HG03139 (cell line): ENCODE measurements at regions not wholly inside any gene's neighbourhood (a gene's known extent, or its start where the extent isn't known, plus 50 kb on each side); places are given as distances from the start of the nearest gene placed in this dataset.

Experiments
- ATAC-seq: cut with Tn5 transposase; IDR thresholded peaks from one replicate; pipeline ENCODE4 v1.9.1; 2021; ENCODE audit not compliant: unreplicated experiment

DNA sequence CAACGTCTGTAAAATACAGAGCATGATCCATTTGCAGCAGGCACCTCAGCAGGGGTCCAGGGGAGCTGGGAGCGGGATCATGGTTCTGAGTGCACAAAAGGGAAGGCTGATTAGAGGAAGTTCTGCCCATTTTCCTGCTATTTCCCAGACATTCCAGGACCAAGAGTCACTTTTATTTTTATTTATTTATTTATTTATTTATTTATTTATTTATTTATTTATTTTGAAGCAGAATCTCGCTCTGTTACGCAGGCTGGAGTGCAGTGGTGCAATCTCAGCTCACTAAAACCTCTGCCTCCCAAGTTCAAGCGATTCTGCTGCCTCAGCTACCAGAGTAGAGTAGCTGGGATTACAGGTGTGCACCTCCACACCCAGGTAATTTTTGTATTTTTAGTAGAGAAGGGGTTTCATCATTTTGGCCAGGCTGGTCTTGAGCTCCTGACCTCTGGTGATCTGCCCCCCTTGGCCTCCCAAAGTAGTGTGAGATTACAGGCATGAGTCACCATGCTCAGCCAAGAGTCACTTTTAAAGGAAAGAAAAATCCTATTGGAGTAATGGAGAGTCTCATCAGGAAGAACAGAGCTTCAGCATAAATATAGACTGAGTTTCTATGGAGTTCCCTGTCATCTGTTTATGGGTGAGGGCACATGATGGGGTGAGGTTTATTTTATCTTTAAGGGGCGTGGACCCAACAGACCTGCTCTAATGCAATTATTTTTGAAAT is 355.2 kb downstream of the HAPSTR1 start:
- ATAC-seq = no peak

DNA sequence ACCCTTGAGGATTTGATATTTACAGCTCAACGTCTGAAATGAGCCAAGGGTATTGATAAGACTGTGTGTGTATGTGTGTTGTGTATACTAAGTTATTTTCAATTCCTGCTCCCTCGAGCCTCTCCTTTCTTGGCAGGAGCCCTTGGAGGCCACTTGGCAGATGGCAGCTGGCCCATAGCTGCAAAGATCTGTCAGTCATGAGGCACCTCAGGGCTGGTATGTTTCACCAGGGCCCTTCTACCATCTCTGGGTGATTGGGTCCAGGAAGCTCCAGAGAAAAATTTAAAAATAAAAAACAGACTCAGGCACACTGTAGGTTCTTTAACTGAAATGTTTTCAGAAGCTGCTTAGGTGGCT is 355.7 kb downstream of the HAPSTR1 start:
- no peak for ATAC-seq

DNA sequence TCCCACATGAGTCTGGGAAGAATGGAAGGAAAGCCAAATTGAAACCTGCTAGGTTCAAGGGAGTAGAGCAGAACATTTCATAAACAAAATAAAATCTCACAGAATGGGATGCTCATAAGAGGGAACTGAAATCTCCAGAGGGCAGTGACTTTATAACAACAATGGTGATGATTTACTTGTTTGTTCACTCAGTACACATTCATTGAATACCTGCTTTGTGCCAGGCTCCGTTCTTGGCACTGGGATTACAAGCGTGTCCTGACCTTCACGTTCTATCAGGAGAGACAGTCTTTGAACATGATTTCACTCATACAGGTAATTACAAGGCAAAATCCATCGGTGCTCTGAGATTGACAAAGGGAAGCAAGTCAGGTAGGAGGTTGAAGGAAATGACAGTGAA is 356.3 kb downstream of the HAPSTR1 start:
- no peak for ATAC-seq

DNA sequence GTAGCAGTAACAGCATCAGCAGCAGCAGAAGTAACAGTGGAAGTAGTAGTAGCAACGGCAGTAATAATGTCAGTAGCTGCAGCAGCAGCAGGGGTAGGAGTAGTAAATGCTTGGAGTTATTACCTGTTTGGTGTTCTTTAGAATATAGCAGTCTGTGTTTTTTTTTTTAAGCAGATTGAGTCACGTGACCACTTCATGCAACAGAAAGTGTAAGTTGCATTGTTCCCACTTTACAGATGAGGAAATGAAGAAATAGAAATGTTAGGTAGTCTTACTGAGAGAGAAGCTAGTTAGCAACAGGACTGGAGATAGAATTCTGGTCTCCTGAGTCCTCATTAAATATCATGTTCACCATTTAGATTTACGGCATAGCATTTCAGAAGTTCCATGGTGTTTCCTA is 358.2 kb downstream of the HAPSTR1 start:
- no peak for ATAC-seq

DNA sequence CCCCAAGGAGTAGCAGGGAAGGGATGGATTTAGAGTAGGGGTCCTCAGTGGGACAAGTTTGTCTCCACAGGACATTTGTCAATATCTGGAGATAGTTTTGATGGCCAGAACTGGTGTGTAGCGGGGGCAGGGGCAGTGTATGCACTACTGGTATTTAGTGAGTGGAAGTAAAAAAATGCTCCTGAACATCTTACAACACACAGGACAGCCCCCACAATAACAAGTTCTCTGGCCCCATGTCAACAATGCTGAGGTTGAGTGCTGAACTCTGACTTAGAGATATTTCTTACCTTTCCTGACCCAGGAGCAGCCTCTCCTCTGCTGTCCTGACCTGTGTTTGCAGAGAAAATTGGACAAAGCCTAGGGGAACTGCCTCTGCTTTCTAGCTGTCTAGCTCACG is 365.8 kb downstream of the HAPSTR1 start:
- ATAC-seq = no peak

DNA sequence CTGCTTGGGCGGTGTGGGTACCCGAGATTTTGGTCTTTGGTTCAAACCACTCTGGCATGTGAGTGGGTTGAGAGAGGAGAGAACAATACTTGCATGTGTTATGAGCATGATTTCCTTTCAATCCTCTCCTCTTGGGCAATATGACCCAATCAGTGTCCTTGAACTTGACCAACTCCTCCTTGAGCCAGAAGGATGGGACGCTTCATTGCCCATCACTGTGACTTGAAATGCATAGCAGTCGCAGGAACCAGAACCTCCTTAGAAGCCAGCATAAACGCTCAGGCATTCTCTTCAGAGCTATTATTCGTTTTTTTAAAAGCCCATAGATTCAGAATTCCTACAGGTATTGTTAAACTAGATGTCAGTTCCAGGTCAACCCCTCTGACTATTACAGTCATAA is 367.4 kb downstream of the HAPSTR1 start:
- no peak for ATAC-seq

DNA sequence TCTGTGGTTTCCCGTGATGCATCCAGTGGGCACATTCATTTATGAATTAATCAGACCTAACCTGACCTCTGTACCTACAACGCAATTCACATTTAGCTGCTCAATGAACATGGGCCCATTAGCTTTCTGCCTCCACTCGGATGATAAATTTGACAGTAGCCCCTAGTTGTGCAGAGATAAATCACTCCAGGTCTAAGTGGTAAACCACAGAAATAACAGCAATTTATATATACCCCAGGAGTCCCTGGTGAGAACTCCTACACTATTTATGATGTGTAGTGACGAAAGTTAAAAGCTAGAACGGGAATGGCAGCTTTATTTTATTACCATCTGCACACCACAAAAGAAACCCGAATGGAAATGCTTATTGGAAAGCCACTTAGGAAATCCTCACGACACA is 371.5 kb downstream of the HAPSTR1 start:
- ATAC-seq = no peak

DNA sequence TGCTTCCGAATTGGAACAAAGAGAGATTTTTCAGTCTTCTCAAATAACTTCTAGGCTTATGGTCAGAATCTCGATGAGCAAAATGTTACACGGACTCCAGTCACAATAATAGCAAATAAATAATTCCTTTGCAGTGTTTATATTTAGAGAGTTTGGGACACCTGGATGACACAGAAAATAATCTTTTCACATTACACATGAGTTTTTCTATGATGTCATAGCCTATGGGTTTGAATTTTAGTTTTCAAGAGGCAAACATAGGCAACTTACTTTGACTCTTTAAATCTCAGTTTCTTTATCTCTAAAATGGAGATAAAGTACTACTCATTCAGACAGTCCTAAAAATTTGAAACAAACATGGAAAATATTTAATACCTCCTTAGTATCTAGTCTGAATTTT is 372.0 kb downstream of the HAPSTR1 start:
- ATAC-seq = no peak

DNA sequence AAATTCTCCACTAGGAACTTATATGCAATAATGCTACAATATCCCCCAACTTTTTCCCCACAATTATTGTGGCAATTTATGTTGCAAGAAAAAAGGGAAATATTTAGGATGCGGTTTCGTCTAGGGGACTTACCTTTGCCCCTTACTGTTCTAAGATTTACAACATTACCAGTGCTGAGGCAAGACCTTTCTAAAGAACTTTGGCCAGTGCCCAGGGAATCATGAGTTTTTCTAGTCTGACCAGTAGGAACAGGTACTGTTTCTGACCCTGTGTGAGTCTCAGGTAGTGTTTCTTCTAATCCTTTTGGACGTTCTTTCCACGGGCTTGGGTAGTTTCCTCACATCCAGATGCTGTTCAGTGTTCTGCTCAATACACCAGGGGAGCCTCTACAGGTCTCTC is 373.7 kb downstream of the HAPSTR1 start:
- no peak for ATAC-seq

DNA sequence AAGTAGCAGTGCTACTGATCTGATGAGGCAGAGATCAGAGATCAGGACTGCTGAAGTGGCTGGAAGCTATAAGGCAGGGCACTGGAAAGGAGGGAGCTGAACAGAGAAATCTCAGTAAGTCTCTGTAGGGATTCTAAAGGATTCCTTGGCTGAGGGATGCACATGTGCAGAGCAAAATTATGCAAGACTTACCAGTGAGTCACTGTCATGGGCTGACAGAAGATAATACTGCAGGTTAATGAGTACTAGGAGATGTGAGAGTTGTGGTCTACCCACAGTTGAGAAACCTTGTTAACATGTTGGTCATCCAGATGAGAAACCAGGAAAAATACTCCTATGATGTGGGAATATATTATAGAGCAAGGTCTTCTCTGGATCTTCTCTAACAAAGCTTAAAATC is 378.1 kb downstream of the HAPSTR1 start:
- no peak for ATAC-seq

DNA sequence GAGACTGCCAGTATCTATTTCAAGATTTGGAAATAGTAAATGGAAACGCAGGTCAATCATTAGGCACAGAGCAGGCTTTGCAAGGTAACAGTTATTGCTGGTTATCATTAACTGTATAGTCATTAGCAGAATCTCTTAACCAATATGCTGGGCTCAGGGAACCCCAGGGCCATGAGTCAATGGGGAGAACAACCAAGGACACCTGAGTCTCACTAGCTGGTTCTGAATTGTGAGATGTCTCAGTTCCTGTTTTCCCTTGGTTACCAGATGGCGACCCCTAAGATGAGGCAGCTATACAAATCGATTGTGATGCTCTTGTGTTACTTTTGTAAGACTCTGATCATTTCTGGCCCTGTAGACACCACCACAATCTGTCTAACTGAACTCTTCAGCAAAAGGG is 385.3 kb downstream of the HAPSTR1 start:
- no peak for ATAC-seq

DNA sequence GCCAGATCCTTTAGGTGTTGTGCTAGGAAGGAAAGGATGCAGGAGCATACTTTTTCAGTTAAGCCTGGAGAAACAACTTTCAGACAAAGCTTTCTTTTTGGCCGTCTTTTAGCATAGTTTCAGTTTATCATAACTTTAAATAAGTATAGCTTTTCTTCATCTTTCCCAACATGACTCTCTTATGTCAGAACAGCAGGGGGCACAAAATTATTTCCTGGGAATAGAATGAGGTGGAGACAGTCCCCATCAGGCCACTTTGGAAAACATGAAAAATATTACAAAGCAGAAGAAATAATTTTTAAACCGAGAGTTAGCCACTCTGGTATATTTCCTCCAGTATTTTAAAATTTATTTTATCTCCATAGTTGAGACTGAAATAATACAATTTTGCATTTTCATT is 387.6 kb downstream of the HAPSTR1 start:
- no peak for ATAC-seq

DNA sequence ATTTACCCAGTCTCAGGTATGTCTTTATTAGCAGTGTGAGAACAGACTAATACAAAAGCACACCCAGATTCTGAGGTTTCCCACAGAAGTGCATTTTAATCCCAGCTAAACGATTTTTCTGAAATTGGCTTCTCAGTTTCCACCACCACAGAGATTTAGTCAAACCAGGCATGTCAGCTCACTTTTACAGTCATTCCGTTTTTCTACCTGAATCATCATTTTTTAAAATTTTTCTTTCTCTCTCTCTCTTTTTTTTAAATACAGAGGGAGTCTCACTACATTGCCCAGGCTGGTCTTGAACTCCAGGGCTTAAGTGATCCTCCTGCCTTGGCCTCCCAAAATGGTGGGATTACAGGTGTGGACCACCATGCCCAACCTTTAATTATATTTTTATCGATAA is 389.1 kb downstream of the HAPSTR1 start:
- ATAC-seq = no peak

DNA sequence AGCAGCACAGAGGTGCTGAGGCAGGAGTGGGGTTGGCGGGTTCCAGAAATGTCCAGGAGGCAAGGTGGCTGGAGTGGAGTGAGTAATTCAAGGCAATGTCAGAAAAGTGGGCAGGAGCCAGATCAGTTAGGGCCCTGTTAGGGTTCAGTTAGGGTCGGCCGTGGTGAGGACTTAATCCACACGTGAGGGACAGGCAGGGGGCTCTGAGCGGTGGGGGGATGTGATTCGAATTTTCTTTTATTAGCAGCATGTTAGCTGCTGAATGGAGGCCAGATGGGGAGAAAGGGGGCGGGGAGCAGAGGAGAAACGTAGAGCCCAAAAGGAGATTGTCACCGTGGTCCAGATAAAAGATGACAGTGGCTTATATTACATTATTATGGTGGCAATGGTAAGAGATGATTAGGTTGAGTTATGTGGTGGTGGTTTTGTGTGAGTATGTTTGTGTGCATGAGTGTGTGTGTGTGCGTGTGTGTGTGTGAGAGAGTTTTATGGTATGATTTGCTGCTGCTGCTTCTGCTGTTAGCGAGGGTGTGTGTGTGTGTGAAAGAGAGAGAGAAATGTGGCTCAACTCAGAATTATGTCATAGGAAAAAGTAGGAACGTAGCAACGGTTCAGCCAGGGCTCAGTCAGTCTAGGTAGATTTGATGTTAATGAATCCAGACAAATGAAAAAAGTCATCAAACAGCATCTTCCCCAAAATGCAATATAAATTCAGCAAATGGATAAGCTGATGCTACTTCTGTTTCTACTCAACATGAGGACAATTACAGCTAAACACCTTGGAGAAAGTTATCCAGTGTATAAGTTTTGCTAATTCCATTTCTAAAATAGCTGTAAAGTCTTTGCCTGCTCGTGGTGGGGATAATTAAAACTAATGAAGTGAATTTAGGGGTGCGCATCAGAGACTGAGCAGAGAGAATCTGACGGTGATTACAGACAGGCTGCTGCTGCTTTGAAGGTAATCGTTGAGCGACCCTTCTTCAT is 390.6 kb downstream of the HAPSTR1 start:
- no peak for ATAC-seq

DNA sequence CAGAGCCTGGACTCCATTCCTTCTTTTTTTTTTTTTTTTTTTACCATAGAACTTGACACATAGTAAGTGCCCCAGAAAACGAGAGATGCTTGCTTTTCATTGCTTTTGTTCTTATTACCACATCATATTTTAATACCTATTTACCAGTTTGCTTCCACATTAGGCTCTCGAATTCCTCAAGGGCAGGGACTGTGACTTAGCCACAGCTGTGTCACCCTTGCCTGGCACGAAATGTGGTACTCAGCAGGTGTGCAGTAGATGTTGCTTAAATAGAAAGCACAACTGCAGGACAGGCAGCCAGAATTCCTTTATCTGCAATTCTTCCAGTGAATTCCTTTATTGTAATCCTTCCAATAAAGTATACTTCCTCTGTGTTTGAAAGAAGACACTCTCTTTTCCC is 393.0 kb downstream of the HAPSTR1 start:
- no peak for ATAC-seq

DNA sequence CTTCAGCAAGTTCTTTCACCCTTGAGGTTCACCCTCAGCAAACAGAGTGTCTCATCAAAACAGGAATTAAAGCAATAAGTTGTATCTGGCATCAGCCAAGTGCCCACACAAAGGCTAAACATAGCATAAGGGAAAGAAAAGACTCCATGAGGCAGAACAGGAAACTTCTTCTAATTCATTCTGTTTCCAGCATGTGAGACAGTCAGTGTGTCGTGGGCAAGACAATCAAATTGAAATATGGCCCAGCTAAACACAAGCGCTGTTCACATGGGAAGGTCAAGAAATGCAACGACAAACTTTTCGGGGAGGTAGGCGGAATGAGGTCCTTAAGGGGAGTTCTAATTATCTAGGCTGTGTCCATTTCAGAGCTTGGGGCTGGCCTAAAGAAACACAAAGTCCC is 393.4 kb downstream of the HAPSTR1 start:
- ATAC-seq = no peak

DNA sequence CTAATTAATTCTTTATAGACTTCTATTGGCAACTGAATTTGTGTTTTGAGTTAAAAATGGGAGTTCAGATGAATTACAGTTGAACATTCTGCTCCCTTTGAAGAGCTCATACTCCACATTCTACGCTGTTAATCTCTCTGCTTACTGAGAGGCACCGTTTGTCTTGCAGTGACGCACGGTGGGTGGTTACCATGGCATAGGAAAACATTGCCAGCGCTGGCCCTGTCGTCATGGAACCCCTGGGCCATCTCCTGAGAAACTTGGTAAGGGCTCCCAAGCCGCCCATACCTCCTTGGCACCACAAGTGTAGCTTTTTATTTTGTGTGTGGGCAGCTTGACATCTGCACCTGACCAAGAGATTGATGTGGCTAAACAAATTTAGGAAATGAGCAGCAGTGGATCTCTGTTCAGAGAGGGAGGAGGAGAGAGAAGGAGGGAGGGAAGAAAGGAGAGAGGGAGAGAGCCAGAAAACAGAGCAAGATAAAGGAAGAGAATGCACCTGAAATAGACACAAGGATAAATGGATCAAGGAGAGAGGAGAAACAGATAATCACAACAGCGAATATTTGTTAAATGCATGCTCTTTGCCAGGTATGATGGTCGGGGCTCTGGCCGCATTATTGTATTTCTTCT is 398.5 kb downstream of the HAPSTR1 start:
- ATAC-seq = no peak

DNA sequence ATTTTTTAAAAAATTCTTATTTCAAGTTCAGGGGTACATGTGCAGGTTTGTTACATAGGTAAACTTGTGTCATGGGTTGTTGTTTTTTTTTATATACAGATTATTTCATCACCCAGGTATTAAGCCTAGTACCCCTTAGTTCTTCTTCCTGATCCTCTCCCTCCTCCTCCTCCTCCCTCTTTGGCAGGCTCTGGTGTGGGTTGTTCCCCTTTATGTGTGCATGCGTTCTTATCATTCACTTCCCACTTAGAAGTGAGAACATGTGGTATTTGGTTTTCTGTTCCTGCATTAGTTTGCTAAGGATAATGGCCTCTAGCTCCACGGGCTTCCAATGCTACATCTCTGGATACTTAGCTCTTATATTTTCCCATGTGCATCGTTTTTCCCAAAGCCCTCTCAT is 404.4 kb downstream of the HAPSTR1 start:
- no peak for ATAC-seq

DNA sequence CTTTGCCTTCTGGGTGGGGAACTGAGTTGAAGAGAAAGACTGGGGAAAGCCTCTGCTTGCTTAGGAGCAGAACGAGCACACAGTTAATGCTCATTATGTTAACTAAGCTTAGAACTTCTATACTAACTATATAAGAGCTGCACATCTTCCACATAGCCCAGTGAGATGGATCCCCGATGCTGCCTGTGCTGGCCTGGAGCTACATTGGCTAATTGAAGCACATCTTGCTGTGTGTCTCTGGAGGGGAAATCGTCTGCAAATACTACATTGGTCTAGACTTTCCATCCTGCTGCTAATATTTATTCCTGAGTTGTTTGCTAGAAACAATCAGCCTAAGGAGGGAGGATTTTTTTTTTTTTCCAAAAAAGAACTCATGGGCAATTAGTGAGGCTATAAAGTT is 406.3 kb downstream of the HAPSTR1 start:
- no peak for ATAC-seq

DNA sequence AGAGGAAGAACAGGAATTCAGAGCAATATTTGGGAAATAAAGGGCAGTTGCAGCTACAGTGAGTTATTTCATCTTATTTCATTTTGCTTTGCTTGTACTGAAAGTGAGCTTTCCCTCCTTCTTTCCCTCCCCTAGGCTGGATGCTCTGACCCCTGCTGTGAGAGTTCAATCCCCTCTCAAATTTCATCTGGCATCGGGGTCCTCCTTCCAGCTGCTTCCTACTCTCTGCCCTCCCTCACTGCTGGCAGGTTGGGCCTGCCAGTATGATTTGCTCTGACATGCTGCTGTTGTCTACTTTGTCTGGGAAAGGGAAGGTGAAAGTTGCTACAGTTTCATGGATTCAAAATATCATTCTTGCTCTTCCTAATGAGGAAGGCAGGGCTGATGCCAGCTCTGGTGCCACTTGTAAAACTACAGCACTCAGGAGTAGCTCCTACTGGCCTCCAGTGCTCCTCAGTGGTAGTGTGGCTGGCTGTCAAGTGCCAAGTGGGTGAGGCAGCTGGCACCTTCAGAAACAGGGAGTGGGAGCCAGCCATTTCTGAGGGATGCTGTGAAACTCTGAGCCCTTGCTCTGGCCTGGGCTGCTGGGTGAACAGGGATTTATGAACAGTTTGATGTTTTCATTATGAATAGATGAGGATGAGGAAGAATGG is 408.6 kb downstream of the HAPSTR1 start:
- no peak for ATAC-seq

DNA sequence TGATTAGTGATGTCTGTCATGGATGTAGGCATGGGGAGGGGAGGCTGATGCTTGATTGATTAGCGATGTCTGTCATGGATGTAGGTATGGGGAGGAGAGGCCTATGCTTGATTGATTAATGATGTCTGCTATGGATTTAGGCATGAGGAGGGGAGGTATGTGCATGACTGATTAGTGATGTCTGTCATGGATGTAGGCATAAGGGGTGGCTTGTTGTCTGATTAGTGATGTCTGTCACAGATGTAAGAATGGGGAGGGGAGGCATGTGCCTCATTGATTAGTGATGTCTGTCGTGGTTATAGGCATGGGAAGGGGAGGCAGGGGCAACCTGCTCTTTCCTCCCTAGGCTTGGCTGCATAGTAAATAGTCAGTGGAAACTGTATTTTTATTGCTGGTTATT is 409.4 kb downstream of the HAPSTR1 start:
- no peak for ATAC-seq
